NCI-H2171 treated with DMSO at 0.1 percent for 48 hours (cell line): ENCODE measurements at regions not wholly inside any gene's neighbourhood (a gene's known extent, or its start where the extent isn't known, plus 50 kb on each side); places are given as distances from the start of the nearest gene placed in this dataset.
A peak's percentile ranks its signal among the peaks of the same experiment; 100 is the strongest.
"Not testable (repeated sequence)": the region's sequence is repeated elsewhere in the genome, so short reads cannot be mapped to it uniquely, and the experiment has no call there.

Experiments
- DNase-seq: peaks from one replicate; lab custom pipeline; 2025; lab: John Stamatoyannopoulos, UW

- DNase-seq, result no peak
These were observed 374.5 kb upstream of the MON1B start for GRCh38 chr16:76816475-76816874.

GRCh38 chr16:76818606-76819181 lies 372.3 kb upstream of the MON1B start:
- DNase-seq, result no peak

- DNase-seq, result no peak
These were observed 371.6 kb upstream of the MON1B start for GRCh38 chr16:76819226-76819916.

GRCh38 chr16:76824221-76824620 lies 366.8 kb upstream of the MON1B start:
- DNase-seq, result no peak

- DNase-seq, result no peak
These were observed 366.2 kb upstream of the MON1B start for GRCh38 chr16:76824791-76825190.

GRCh38 chr16:76835339-76835738 lies 355.7 kb upstream of the MON1B start:
- DNase-seq, result no peak

- no peak for DNase-seq
These were observed 355.1 kb upstream of the MON1B start for GRCh38 chr16:76835779-76836300.

GRCh38 chr16:76837872-76838271 lies 353.1 kb upstream of the MON1B start:
- DNase-seq, result no peak

- DNase-seq, result no peak
These were observed 336.8 kb upstream of the MON1B start for GRCh38 chr16:76854234-76854633.

- DNase-seq, result no peak
These were observed 334.9 kb upstream of the MON1B start for GRCh38 chr16:76856112-76856511.

- no peak for DNase-seq
These were observed 333.6 kb upstream of the MON1B start for GRCh38 chr16:76857402-76857801.

- no peak for DNase-seq
These were observed 328.1 kb upstream of the MON1B start for GRCh38 chr16:76862901-76863300.

GRCh38 chr16:76866994-76867393 lies 324.0 kb upstream of the MON1B start:
- DNase-seq, result no peak

- no peak for DNase-seq
These were observed 315.1 kb upstream of the MON1B start for GRCh38 chr16:76875898-76876297.

GRCh38 chr16:76879420-76879819 lies 311.6 kb upstream of the MON1B start:
- DNase-seq, result no peak

- DNase-seq, result not testable (repeated sequence)
These were observed 310.5 kb upstream of the MON1B start for GRCh38 chr16:76880523-76880922.

- DNase-seq, result no peak
These were observed 308.9 kb upstream of the MON1B start for GRCh38 chr16:76882105-76882504.

- DNase-seq, result no peak
These were observed 307.9 kb upstream of the MON1B start for GRCh38 chr16:76883076-76883475.

GRCh38 chr16:76885776-76886537 lies 305.0 kb upstream of the MON1B start:
- no peak for DNase-seq

- DNase-seq, result no peak
These were observed 293.2 kb upstream of the MON1B start for GRCh38 chr16:76897816-76898215.

- DNase-seq, result no peak
These were observed 291.2 kb upstream of the MON1B start for GRCh38 chr16:76899767-76900166.

GRCh38 chr16:76900285-76901263 lies 290.4 kb upstream of the MON1B start:
- DNase-seq, result peak; percentile 77
